GM18499 (cell line): ENCODE measurements at regions not wholly inside any gene's neighbourhood (a gene's known extent, or its start where the extent isn't known, plus 50 kb on each side); places are given as distances from the start of the nearest gene placed in this dataset.
"Not testable (repeated sequence)": the region's sequence is repeated elsewhere in the genome, so short reads cannot be mapped to it uniquely, and the experiment has no call there.

ENCODE experiments used
- ATAC-seq: cut with Tn5 transposase; IDR thresholded peaks from one replicate; pipeline ENCODE4 v1.9.1; 2021; ENCODE audit warnings: moderate number of reproducible peaks; ENCODE audit not compliant: insufficient read depth, unreplicated experiment

GRCh38 chr14:37711356-37711830 lies 116.0 kb downstream of the TTC6 start:
- no peak for ATAC-seq

- ATAC-seq = no peak
These were observed 116.5 kb downstream of the TTC6 start for GRCh38 chr14:37711831-37712475.

- not testable (repeated sequence) for ATAC-seq
These were observed 117.0 kb downstream of the TTC6 start for GRCh38 chr14:37712476-37712860.

- no peak for ATAC-seq
These were observed 117.6 kb downstream of the TTC6 start for GRCh38 chr14:37712976-37713431.

- ATAC-seq = no peak
These were observed 124.7 kb downstream of the TTC6 start for GRCh38 chr14:37720131-37720530.

GRCh38 chr14:37721976-37722659 lies 126.7 kb downstream of the TTC6 start:
- no peak for ATAC-seq

GRCh38 chr14:37723515-37723914 lies 128.1 kb downstream of the TTC6 start:
- ATAC-seq = no peak

GRCh38 chr14:37726708-37727107 lies 131.3 kb downstream of the TTC6 start:
- ATAC-seq = no peak

- ATAC-seq = no peak
These were observed 133.8 kb downstream of the TTC6 start for GRCh38 chr14:37729218-37729617.

- ATAC-seq = no peak
These were observed 135.7 kb downstream of the TTC6 start for GRCh38 chr14:37731094-37731493.

- ATAC-seq = no peak
These were observed 150.2 kb downstream of the TTC6 start for GRCh38 chr14:37745657-37746056.

- ATAC-seq = no peak
These were observed 150.9 kb downstream of the TTC6 start for GRCh38 chr14:37746140-37746832.

GRCh38 chr14:37753459-37753858 lies 158.0 kb downstream of the TTC6 start:
- no peak for ATAC-seq

GRCh38 chr14:37760275-37760674 lies 164.8 kb downstream of the TTC6 start:
- not testable (repeated sequence) for ATAC-seq

- ATAC-seq = no peak
These were observed 167.8 kb downstream of the TTC6 start for GRCh38 chr14:37763266-37763665.

- ATAC-seq = not testable (repeated sequence)
These were observed 176.9 kb downstream of the TTC6 start for GRCh38 chr14:37772283-37772682.

- ATAC-seq = no peak
These were observed 181.5 kb downstream of the TTC6 start for GRCh38 chr14:37776791-37777499.

- ATAC-seq = no peak
These were observed 182.9 kb downstream of the TTC6 start for GRCh38 chr14:37778135-37778943.

- ATAC-seq = no peak
These were observed 184.1 kb downstream of the TTC6 start for GRCh38 chr14:37779480-37779879.

GRCh38 chr14:37780731-37781130 lies 185.3 kb downstream of the TTC6 start:
- ATAC-seq = not testable (repeated sequence)
